HG02571 (cell line): ENCODE measurements at regions not wholly inside any gene's neighbourhood (a gene's known extent, or its start where the extent isn't known, plus 50 kb on each side); places are given as distances from the start of the nearest gene placed in this dataset.

Source experiments
- ATAC-seq: cut with Tn5 transposase; IDR thresholded peaks from one replicate; pipeline ENCODE4 v1.9.1; 2021; ENCODE audit warnings: mild to moderate bottlenecking, moderate library complexity; ENCODE audit not compliant: unreplicated experiment

DNA sequence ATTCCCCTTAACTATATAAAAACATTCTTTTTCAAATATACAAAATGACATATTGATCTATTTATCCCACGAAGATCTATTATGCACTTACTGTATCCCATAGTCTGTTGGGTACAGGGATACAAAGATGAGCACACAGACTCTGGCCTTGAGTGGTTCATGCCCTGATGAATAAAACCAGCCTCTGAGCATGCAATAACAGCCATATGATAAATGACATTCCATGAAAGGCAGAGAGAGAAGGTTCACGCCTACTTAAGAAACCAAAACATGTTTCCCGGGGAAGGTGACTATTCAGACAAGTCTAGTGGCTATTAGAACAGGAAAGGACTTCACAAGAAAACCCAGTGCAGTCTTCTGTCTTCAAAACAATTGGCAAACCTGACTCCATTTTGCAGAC, 406.2 kb upstream of the BRINP1 start:
- no peak for ATAC-seq

DNA sequence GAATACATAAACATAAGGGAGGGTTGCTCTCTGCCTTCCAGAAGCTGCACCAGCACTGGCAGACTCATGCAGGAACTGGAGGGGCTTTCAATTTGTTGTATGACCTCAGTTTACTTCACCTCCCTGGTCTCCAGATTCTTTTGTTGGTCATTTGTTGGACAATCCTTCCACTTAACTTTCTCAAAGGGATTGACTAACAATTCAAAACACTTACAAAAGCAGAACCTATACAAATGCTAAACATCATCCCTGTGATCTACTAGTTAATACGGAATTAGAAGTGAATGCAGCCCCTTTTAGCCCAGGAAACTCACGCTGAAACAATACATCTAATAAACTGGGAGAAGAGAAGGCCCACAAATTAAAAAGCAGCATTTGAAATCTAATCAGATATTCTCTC, 404.6 kb upstream of the BRINP1 start:
- no peak for ATAC-seq

DNA sequence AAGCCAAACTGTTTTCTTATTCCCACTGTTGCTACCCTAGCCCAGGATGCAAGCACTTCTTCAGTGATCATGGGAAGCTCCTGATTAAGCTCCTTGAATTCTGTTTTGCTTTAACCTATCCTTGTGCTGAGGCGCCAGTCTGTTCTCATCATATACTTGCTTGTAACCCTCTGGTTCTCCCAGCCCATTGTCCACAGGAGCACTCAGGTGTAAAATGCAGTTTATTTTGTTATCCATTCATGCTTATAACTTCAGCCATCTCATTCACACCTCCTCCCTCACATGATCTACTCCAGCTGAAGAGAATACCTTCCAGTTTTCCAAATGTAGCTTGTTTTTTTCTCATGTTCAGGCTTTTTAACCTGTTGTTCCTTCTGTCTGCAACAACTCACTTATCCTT, 402.1 kb upstream of the BRINP1 start:
- no peak for ATAC-seq

DNA sequence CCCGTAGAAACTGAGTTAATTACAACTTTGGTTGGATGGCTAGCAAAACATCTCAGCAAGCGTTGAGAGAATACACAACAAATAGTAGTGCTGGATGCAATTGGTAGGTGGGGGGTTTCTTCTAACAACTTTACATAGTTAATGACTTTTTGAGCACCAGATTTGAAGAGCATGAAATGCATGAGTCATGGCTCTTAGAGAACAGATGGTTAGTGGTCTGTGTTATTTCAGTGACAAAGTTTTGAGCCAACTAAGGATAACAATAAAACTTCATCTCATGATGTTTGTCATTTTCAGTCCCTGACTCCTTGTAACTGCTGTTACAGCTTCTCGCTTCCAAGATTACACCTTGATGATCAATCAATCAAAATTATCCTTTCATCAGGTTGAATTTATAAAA, 399.0 kb upstream of the BRINP1 start:
- no peak for ATAC-seq

DNA sequence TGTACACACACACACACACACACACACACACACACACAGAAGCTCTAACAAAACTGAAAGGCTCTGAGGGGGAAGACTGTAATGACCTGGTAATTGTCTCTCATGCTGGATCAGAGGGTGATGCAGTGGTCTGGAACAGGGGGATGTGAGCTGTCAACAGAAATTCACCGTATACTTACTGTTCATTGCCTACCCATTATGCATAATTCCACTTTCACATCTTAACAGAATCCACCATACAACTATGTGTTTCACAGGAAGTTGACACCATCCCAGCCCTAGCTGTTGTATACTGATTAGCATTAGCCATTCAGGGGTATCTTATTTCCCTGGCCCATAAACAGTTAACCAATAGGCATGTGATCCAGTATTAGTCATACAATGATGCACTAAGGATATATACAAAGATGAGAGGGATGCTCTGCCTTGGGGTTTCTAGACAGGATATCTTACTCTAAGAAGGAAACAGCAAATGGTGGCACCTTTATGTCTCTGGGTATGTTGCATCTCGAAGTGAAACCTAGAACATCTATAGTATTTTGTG, 396.5 kb upstream of the BRINP1 start:
- ATAC-seq, result no peak

DNA sequence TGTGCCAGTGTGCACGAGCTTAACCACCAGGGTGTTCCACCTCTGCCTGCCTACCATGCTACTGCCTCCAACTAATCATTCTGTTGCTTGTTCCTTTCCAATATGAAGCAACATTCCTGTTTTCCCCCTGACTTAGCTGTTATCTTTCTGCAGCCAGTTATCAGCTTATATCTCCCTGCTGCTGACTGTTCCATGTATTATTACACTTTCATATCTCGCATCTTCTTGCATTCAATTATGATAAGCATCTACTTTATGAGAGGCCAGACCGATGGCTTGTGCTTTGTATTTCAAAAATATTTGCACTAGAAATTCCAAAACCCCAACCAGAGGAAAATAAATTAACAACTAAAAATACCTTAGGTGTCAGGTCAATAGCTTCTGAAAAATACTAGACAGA, 394.0 kb upstream of the BRINP1 start:
- no peak for ATAC-seq

DNA sequence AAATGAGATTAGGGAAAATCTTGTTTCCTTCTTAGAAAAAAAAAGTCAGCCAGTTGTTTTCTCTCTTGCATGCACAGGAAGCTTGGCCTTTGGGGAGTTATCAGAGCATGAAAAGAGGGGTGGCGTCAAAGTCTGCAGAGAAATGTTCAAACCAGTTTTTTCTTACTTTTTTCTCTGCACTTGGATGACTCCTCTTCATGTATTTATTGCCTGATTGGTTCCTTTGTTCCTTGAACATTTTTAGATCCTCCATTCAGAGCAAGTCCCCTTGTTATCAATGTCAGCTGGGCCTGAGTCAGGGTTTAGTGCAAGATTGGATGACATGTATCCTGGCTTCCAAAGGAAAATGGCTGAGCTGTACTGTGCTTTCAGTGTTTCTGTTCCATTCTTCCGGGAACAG, 392.6 kb upstream of the BRINP1 start:
- ATAC-seq, result no peak

DNA sequence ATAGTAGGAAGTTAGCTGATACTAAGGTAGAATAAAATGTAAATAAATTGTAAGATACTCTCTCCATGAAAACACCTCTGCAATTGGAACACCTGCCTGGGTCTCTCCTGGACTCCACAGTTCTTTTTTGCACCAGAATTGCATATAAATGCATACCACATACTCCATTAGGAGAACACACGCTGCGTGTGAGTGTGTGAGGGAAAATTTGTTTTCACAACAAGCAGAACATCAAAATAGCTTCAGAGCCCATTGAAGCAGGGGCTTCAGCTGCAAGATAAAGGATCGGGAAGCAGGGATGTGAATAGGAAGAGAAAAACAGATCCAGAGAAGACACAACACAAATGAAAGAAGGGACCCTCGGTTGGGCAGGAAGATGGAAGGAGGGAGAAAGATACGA, 389.8 kb upstream of the BRINP1 start:
- no peak for ATAC-seq

DNA sequence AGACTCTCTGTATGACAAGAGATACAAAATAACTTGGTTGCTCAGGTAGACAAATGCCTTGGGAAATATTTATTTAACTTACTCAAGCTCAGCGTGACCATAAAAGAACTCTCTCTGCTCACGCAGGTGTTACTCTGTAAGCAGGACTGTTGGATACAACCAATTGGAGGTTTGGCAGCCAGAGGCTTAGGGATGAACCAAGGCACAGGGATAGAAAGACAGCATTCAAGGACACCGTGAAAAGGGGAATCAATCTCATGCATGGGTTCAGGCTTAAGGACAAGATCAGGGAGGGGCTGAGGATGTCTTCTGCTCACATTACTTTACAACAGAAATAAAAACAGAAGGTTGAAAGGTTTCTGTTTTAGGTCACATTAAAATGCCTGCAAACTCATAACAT, 389.0 kb upstream of the BRINP1 start:
- ATAC-seq, result no peak

DNA sequence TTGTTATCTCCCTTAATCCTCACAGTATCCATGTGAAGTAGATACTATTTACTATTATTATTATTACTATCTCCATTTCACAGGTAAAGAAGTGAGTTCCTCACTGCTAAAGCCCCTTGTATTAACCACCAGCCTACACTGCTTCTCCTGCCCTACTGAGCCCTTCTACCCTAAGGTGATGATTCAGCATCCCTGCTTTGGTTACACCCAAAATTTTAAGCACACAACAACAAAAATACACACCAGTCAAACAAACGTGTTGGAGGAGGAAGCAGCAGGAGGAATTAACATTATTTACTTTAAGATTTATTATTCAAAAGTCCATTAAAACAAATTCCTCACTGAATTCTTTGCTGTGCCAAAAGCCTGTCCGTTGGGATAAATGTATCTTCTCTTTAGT, 370.2 kb upstream of the BRINP1 start:
- no peak for ATAC-seq

DNA sequence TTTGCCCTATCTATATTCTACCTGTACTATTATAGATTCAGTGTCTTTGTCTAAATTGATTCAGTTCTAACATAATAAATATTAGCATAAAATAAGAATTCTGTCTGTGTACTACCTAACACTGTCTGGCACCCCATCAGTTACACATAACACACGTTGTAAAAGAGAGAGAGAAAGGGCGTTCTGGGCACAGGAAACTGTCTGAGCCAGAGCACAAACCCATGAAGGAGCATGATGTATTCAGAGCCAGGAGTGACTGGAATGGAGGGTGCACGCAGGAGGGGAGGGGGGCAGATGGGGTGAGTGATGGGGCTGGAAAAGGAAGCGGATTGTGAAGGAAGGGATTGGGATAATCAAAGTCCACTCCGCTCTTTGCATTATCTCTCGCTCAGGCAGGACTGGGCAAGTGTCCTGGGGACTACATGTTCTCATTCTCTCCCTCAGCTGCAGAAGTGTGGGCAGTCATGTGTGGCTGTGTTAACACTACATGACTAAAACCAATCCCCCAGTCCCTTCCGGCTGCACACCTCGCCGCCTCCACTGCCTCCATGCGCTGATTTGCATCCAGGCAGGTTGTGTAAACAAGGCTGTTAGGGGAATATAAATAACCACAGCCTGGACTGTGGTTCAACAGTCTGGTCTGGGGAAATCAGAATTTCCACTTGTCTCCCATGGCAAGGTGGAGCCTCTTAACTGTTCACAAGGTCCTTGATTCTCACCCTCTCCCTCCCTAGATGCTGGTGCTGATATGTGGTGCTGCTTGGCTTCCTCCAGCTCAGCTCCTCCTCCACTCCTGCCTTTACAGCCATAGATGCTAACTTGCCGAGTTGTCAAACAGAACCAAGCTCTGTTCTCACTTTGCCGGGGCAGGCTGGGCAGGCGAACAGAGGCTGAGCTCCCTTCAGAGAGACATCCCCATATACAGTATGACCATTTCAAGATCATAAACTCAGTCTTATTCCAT, 367.5 kb upstream of the BRINP1 start:
- peak; percentile 99 for ATAC-seq

DNA sequence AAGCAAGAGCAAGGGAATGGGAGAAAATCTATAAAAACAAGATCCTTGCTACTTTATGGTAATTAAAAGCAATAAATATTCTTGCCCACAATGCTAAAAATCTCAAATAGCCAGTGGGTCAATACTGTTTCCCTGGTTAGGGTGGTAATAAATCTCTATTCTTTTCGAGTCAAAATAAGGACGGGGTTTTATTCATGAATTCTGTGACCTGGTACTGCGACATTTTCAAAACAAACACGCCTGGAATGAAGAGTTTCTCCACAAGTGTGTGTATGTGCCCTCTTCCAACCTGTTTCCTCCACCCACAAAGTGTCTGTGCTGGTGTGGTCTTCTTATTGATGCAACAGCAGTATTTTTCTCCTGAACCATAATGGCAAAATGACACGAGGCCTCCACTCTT, 358.8 kb upstream of the BRINP1 start:
- ATAC-seq, result no peak

DNA sequence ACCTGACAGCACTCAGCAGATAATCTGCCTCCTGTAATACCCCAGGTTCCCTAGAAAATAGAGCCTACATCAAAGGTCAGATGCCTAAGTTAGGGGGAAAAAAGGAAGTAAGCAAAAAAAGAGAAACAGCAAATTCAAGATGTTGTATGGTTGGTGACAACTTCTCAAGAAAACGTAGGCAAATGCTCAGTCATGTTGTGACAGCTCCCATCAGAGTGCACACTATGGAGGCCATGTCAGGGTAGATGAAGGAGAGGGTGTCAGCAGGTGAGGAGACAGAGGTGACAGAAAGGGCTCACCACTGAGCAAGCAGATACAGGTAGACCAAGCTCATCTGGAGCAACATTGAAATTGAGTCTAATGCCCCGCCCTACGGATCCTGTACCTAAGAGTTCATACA, 356.8 kb upstream of the BRINP1 start:
- no peak for ATAC-seq

DNA sequence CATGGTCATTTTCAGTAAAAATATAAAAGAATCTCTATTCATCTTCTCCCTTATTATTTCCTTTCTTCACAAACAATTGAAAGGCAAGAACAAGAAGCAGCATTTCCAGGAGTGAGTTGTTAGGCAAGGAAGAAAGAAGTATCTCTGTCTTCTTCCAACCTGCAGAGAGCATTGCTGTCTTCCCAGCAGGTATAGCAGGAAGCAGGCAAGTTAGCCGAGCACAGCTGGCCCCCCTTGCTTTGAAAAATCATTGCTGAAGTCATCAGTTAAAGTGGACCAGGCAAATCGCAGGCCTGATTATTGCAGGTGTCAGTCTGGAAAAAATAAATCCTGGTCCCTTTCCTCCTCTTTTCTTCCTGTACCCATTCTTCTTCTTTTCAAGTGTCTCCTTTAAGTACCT, 353.1 kb upstream of the BRINP1 start:
- ATAC-seq, result no peak

DNA sequence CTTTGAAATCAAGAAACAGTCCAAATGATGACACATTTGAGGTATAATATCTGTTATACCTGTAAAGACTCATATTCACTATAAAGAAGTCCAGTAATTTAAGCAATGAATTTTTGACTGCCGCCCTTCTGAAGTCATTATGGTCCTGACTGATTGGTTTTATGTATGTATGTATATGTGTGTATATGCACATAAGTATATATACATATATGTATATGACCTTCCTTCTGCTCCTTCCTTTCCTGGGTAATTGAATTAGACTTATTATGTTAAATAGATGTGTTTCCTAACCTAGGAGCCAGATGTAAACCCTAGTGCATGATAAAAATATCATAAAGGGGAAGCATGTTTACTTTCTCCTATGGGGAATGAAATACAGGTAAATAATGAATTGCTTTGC, 343.1 kb upstream of the BRINP1 start:
- ATAC-seq, result no peak

DNA sequence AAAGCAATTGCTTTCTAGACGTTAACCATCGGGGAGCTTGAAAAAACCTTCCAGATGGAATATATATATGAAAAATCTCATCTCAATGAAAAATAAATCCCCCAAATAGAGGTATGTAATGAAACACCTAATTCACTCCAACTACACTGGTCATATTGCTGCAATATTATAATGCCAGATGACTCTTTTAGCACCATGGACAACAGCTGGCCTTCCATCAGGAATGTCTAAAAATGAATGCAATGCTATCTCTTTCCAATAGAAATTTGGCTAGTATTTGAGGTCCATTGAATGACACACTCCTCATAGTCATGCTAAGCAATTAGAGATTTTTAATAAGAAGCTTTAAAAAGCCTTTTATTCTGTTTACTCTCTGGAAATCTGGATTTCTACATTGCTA, 340.2 kb upstream of the BRINP1 start:
- ATAC-seq, result no peak

DNA sequence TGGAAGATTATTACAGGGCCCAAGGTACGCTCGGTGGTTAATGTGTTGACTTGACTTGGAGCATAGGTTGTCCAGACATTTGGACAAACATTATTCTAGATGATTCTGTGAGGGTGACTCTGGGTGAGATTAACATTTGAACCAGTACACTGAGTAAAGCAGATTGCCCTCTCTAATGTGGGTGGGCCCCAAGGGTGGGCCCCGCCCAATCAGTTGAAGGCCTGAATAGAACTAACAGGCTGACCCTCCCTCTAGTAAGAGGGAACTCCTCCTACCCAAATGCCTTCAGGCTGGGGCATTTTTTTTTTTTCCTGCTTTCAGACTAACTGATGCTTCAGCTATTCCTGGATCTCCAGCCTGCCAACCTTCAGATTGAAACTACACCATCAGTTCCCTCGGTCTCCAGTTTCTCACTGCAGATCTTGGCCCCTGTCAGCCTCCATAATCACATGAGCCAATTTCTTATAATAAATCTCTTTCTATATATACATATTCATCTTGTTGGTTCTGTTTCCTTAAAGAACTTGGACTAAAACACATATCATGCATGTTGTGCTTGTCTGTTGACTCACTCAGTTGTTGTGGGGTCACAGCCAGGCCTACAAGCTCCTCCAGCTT, 338.1 kb upstream of the BRINP1 start:
- ATAC-seq, result no peak

DNA sequence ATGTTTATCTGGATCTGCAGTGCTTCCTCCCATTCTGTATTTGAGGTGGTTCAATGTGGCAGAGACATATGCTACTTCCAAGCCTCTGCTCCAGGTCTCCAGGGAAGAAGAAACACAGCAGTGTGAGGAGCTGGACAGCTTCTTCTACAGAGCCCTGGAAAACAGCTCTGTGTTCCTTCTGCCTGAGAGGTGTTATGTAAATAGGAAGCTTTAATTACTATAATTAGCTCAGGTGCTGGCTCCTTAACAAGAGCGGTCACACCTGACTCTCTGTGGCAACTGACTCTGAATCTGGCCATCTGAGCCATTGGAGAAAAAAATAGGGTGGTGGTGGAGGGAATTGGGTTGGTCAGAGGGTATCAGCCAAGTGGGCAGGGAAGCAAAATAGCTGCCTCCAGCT, 332.4 kb upstream of the BRINP1 start:
- no peak for ATAC-seq

DNA sequence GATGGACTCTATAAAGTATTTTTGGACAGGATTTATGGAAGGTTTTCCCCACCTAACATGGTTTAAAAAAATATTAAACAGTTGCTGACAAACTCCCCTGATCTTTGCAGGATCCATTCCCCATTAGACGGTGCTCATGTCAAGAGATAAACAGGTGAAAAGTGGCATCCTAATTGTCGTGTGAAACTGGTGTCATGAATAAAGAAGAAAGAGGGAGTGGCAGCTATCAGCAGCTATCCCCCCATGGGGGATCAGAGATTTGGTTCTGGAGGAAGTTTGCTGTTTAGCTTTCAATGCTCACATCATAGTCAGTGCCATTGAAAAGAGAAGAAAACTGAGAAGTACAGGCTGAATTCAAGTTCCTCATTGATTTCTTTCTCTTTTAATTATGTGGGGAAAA, 329.3 kb upstream of the BRINP1 start:
- ATAC-seq, result no peak

DNA sequence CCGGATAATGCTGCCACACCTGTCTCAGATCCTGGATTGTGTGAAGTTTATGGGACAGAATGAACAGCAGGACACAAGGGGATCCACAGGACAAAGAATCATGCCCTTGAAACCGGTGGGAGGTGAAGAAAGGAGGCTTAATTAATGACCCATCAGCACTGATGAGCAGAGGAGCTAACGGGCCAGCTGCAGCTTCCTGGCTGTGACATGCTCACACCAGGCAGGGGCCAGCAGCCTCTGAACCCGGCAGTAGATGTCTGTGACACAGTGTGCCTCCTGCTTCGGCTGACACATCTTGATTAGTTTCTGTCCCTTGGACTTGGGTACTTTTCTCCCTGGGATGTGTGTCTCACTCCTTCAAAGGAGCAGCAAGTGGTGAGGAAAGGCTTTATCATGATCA, 328.8 kb upstream of the BRINP1 start:
- ATAC-seq, result no peak

DNA sequence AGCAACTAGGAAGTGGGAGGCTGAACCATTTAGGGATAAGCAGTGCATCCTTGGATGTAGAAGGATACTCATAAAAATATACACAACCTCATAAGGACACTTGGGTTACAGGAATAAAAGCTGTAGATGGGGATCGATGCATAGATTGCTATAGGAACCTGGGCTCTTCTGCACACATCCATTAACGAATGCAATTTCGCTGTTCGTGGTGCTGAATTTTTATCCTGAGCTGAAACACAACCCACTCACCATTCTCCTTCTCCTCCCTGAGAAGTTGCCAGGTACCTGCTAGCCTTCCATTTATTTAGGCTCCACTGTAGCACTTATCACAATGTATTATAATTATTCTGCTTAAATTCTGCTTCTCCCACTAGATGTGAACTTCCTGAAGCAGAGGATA, 320.6 kb upstream of the BRINP1 start:
- ATAC-seq, result no peak

DNA sequence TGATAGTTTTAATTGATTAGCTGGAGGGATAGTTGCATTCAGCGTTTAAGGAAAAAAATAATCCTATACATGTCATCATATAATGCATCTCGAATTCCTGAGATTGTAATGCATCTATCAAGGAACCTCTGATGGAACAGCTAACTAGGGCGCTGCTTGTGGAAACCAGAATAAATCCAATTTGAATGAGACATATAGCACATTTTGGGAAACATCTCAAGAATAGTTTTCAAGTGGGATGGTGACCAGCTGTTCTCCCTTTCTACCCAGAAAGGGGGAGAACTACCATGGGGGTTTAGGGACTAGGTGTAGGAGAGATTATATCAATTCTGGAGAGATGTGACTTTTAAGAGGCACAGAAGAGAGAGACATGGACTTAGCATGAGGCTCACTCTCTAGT, 319.3 kb upstream of the BRINP1 start:
- ATAC-seq, result no peak
